T-helper 1 cell treated with Interleukin-12 subunit alpha and Interleukin-12 subunit beta and Interleukin-4 antibody, amounts not matched to agents 30 μg/mL and 1 μg/mL, for 36 hours (primary cell): ENCODE measurements at regions not wholly inside any gene's neighbourhood (a gene's known extent, or its start where the extent isn't known, plus 50 kb on each side); places are given as distances from the start of the nearest gene placed in this dataset.
"Not testable (repeated sequence)": the region's sequence is repeated elsewhere in the genome, so short reads cannot be mapped to it uniquely, and the experiment has no call there.

Source experiments
- H3K27ac Mint-ChIP-seq: one replicate; pipeline ENCODE4 v1.8.0; 2021; ENCODE audit warnings: mild to moderate bottlenecking, mixed read lengths
- H3K27me3 Mint-ChIP-seq: one replicate; pipeline ENCODE4 v1.8.0; 2021; ENCODE audit warnings: low read depth, mixed read lengths
- H3K36me3 Mint-ChIP-seq: one replicate; pipeline ENCODE4 v1.8.0; 2021; ENCODE audit warnings: low read depth, mixed read lengths
- H3K4me1 Mint-ChIP-seq: one replicate; pipeline ENCODE4 v1.8.0; 2021; ENCODE audit warnings: low read depth, mixed read lengths
- H3K4me3 Mint-ChIP-seq: one replicate; pipeline ENCODE4 v1.8.0; 2021; ENCODE audit warnings: mild to moderate bottlenecking, moderate library complexity, mixed read lengths
- H3K9me3 Mint-ChIP-seq: one replicate; pipeline ENCODE4 v1.8.0; 2021; ENCODE audit warnings: mixed read lengths

DNA sequence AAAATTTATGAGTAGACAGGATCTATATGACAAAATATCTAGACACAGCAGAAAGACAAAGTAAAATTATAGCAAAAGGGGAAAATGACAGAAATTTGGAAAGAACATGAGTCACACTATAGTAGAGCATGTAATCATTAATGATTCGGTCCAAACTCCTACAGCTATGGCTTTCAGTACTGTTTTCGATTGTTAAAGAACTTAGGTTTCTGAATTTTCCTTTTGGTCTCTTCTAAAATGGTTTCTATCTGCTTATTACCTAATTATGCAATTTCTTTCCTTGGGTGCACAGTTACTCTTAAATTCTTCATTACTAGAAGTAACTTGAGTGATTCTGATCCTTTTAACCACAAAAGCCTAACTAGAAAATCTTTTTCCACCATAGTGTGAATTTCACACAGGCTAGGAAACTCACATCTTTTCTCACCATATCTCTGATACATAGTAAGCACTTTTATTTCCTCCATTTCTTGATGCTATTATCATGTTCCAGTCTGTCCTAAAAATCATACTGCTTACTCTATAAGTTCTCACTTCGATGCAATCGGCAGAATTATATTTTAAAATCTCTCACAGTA is 1101.4 kb downstream of the PCDH9 start:
- Mint-ChIP-seq H3K4me3 (no peak overlapping the region), H3K27ac (no peak overlapping the region), H3K4me1 (no peaks in the 10 kb centered on the region), H3K36me3 (no peaks in the 10 kb centered on the region), H3K9me3 (no peaks in the 10 kb centered on the region), H3K27me3 (no peaks in the 10 kb centered on the region)

DNA sequence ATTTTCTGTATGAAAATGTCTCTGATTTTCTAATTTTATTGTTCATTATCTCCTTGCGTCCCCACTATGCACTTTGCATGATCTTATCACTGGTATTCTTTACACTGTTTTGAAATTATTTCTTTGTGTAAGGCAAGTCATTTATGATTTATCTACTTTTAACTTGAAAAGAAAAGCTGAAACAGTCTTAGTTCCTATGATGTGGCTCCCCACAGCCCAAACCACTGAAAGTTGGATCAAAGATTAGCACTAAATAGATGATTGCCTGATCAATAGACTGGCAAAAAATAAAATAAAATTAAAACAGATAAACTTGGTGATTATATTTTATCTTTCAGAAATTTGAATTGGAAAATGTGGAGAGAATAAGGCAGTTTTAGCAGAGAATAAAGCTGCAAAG is 1101.9 kb downstream of the PCDH9 start:
- Mint-ChIP-seq H3K9me3 (no peaks in the 10 kb centered on the region), H3K4me3 (no peak overlapping the region), H3K36me3 (no peaks in the 10 kb centered on the region), H3K27me3 (no peaks in the 10 kb centered on the region), H3K4me1 (no peaks in the 10 kb centered on the region), H3K27ac (no peak overlapping the region)

DNA sequence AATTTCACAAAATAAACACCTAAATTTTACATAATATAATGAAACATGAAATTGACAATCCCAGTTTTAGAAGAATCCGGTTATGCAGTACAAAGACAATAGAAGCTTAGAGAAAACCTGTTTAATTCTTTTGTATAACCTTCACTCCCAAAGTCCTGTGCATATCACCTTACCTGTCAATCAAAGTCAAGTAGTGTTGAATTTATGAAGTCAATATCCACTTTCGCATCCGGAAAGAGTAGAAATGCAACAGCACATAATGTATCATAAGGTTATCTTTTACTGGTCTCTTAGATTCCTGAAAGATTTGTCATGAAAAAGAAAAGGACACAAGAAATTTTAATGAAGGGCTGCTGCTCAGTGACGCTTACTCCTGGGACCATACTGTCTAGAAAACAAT is 1112.6 kb downstream of the PCDH9 start:
- Mint-ChIP-seq H3K36me3 (no peaks in the 10 kb centered on the region), H3K27me3 (no peaks in the 10 kb centered on the region), H3K4me3 (no peak overlapping the region), H3K27ac (no peak overlapping the region), H3K4me1 (no peaks in the 10 kb centered on the region), H3K9me3 (no peaks in the 10 kb centered on the region)

DNA sequence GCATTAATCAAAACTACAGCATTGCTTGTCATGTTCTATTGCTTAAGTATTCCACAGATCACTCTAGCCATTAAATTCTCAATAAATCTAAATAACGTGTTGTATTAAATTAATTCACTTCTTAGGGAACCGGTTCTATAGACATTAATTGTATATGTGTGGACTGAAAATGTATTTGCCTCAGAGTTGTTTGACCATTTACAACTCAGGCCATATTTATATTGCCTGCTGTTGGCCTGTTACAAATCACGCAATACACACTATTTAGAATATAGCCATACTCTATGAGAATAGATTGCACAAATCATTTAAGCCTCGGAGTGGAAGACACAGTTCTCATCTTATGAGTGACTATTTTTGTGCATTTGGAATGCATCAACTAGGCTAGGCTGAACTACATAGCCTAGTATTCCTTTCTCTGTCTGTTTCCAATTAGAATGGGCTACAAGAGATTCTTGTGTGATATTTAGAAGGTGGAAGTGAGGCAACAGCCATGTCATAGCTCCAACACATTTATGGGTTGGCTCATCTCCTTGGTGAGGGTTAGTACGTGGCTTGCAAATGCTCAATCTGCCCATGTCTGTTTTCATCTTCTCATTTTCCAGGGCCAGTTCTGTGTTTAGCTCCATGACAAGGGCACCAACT is 1116.1 kb downstream of the PCDH9 start:
- Mint-ChIP-seq H3K36me3 (no peaks in the 10 kb centered on the region), H3K4me3 (no peak overlapping the region), H3K27me3 (no peaks in the 10 kb centered on the region), H3K27ac (no peak overlapping the region), H3K4me1 (no peaks in the 10 kb centered on the region), H3K9me3 (peaks cover under 1% of the 10 kb centered on the region)

DNA sequence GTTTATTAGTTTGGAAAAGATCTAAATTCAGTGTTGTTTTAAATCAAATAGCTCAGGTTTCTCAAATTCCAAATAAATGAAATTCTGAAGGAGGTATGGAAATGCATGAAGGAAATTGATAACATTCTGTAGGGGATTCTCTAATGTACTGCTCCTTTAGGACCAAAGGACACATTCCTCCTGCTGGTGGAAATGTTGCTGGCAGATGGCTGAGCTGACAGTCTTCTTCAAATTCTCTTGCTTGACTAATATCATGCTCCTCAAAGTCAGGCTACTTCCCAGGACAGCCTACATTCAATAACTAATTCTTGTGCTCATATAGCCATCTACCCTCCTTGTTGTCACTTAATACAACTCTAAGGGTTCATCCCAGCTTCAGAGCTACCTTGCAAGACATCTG is 1118.5 kb downstream of the PCDH9 start:
- Mint-ChIP-seq H3K9me3 (peaks cover 3% of the 10 kb centered on the region), H3K36me3 (no peaks in the 10 kb centered on the region), H3K4me1 (no peaks in the 10 kb centered on the region), H3K27me3 (no peaks in the 10 kb centered on the region), H3K4me3 (no peak overlapping the region), H3K27ac (no peak overlapping the region)

DNA sequence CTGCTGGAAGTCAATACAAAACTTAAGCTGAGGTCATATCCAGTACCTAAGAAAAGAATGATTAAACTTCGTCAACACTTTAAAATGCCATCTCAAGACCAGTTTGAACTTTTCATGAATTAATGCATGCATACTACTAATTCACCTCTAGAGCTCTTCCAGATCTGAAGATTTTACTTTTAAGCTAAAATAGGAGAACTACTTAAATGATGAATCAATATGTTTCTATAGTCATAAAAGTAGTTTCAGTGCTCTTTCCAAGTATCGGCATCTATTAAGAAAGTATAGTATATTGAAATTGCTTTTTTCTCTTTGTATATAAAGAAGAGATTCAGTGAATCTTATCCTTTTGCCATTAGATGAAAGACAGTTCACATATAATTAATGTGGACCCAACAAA is 1123.9 kb downstream of the PCDH9 start:
- Mint-ChIP-seq H3K4me1 (no peaks in the 10 kb centered on the region), H3K36me3 (no peaks in the 10 kb centered on the region), H3K27ac (no peak overlapping the region), H3K4me3 (no peak overlapping the region), H3K9me3 (peaks cover 3% of the 10 kb centered on the region), H3K27me3 (no peaks in the 10 kb centered on the region)

DNA sequence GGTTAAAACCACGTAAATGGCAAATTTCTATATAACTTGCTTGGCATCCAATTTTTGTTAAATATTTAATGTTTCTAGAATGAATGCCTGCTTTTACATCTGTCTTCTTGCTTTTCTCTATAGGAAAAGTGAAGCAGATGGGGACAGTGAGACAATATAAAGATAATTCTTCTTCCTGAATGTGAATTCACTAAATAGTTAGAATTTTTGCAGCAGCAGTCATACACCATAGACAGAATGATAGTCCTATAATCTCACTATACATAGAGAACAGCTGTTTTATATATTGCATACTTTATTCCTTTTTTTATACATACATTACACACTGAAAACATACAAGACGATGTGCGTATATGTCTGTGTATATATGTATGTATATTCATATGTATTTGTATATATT is 1127.3 kb downstream of the PCDH9 start:
- Mint-ChIP-seq H3K27me3 (no peaks in the 10 kb centered on the region), H3K36me3 (no peaks in the 10 kb centered on the region), H3K4me1 (no peaks in the 10 kb centered on the region), H3K4me3 (no peak overlapping the region), H3K9me3 (no peaks in the 10 kb centered on the region), H3K27ac (no peak overlapping the region)

DNA sequence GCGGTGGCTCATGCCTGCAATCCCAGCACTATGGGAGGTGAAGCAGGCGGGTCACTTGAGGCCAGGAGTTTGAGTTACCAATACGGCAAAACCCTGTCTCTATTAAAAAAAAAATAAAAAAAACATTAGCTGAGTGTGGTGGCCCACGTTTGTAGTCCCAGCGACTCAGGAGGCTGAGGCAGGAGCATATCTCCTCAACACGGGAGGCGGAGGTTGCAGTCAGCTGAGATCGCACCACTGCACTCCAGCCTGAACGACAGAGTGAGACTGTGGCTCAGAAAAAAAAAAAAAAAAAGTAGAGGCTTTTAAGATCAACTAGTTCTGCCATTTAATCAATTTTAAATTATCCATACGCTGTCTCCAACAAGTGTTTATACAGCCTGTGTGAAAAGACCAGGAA is 1130.3 kb downstream of the PCDH9 start:
- no peak overlapping the region for H3K4me3 Mint-ChIP-seq
- H3K36me3 Mint-ChIP-seq = no peaks in the 10 kb centered on the region
- no peaks in the 10 kb centered on the region for H3K27me3 Mint-ChIP-seq
- no peaks in the 10 kb centered on the region for H3K4me1 Mint-ChIP-seq
- peaks cover 6% of the 10 kb centered on the region for H3K9me3 Mint-ChIP-seq
- H3K27ac Mint-ChIP-seq = no peak overlapping the region

DNA sequence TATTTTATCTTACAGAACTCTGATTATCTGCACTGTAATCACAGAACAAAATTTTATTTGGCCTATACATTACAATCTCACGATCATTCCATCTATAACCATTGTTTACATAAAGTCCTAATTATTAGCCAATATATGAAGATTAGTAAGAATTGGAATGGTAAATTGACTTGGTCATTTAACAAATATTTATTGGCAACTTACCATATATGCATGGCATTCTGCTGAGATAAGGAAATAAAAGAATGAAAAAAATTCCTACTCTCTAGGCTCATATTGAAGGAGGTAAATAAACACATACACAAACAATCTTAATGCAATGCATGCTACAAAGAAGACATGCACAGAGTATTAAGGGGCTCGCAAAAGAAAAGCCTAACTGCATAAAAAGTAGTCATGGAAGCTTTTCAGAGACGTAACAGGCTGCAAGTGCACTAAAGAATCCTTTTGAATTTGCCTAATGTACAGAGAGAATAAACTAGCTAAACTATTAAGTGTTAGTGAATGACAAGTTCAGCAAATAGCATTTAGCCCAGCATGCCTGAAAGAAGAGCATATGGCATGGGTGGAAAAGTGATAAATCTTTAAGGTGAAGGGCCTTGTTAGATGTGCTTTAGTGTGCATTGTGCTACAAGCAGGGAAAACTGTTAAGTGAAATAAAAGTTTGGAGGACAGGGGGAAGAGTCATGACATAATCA is 1131.1 kb downstream of the PCDH9 start:
- H3K4me1 Mint-ChIP-seq = no peaks in the 10 kb centered on the region
- no peaks in the 10 kb centered on the region for H3K36me3 Mint-ChIP-seq
- H3K27me3 Mint-ChIP-seq = no peaks in the 10 kb centered on the region
- H3K4me3 Mint-ChIP-seq = no peak overlapping the region
- no peak overlapping the region for H3K27ac Mint-ChIP-seq
- peaks cover 6% of the 10 kb centered on the region for H3K9me3 Mint-ChIP-seq

DNA sequence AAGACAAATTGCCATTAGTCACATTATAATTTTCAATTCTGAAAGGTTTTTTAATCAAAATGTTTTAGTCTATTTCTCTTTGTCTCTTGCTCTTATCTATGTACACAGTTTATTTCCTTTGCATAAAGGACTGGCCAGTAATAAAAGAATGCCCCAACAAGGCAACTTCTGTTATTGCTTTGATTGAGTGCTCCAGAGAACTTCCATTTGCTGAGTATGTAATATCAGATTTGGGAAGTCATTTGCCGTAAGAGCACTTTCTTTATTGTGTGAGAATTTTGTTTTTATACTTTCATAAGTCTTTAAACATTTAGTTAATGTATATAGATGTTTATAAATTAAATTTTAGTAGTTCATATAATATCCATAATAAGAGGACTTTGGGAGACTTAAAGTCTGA is 1140.4 kb downstream of the PCDH9 start:
- H3K4me3 Mint-ChIP-seq = no peak overlapping the region
- peaks cover 4% of the 10 kb centered on the region for H3K9me3 Mint-ChIP-seq
- no peaks in the 10 kb centered on the region for H3K4me1 Mint-ChIP-seq
- H3K27me3 Mint-ChIP-seq = no peaks in the 10 kb centered on the region
- no peak overlapping the region for H3K27ac Mint-ChIP-seq
- no peaks in the 10 kb centered on the region for H3K36me3 Mint-ChIP-seq

DNA sequence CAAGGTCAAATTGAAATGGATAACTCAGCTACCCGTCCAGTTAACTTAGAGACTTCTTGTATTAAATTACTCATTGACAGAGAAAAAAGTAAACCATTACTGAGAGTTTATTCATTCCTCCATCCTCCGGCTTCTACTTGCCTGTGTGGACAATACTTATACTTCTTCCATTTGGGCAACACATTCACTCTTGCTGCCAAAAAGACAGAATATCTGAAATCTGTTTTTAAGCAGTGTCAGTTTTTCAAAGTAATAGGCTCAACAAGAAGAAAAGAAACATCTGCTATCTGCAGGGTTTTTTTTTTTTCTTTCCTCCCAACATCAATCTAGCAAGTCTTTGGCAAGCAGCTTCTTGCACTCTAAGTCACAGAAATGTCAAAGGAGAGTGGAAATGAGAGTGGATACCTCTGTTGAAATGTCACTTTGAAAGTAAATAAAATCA is 1142.8 kb downstream of the PCDH9 start:
- Mint-ChIP-seq H3K27me3 (no peaks in the 10 kb centered on the region), H3K9me3 (no peaks in the 10 kb centered on the region), H3K4me3 (no peak overlapping the region), H3K27ac (no peak overlapping the region), H3K36me3 (no peaks in the 10 kb centered on the region), H3K4me1 (no peaks in the 10 kb centered on the region)

DNA sequence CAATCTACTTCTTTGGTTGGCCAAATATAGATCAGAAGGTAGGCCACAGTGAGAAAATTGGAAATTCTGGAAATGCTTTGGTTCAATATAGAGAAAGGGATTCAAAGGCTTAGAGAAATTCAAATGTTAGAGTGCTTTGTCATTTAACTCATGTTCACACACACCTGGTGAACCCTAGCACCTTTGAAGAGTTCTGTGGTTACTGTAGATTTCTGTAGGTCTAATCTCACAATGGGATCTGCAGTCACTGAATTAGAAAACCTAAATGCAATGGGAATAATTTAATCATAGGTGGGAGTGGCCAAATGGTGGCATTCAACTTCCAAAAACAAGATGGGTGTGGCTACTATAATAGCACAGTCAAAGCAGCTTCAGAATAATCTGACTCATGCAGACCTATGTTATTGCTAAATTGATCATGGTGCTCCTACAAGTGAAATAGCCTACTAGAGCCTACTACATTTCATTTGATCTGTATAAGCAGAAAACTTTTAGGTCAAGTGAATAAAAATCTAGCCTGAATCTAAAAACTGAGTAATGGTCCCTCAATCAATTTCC is 1152.9 kb downstream of the PCDH9 start:
- Mint-ChIP-seq H3K36me3 (no peaks in the 10 kb centered on the region), H3K4me3 (no peak overlapping the region), H3K27me3 (no peaks in the 10 kb centered on the region), H3K4me1 (no peaks in the 10 kb centered on the region), H3K27ac (no peak overlapping the region), H3K9me3 (peaks cover 4% of the 10 kb centered on the region)

DNA sequence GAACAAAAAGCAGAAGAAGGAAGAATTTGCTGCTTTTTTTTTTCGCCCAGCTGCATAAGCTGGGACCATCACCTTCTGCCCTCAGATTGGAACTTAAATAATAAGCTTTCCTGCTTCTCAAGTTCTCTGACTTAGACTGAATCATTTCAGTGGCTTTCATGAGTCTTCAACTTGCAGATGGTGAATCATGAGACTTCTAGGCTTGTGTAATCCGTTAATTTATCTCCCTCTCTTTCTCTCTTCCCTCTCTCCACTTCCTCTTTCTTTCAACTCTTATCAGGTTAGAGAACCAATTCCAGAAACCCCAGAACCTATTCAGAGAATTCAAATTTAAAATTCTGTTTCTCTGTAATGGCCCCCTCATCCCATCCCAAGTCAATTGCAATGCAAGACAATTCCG is 1153.7 kb downstream of the PCDH9 start:
- peaks cover 4% of the 10 kb centered on the region for H3K9me3 Mint-ChIP-seq
- no peaks in the 10 kb centered on the region for H3K4me1 Mint-ChIP-seq
- no peak overlapping the region for H3K4me3 Mint-ChIP-seq
- H3K27me3 Mint-ChIP-seq = no peaks in the 10 kb centered on the region
- no peak overlapping the region for H3K27ac Mint-ChIP-seq
- no peaks in the 10 kb centered on the region for H3K36me3 Mint-ChIP-seq

DNA sequence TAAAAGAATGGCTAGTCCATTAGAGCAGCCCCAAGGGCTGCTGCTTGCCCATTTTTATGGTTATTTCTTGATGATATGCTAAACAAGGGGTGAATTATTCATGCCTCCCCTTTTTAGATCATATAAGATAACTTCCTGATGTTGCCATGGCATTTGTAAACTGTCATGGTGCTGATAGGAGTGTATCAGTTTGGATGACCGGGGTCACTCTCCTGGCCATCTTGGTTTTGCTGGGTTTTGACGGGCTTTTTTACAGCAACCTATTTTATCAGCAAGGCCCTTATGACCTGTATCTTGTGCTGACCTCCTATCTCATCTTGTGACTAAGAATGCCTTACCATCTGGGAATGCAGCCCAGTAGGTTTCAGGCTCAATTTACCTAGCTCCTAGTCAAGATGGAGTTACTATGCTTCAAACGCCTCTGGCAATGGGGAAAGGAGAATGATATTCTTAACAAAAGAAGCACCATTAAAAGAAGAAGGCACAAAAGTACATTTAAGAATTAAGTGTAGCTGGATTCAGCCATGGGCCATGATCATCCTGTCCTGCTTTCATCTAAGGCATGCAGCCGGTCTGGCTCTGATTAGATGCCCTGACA is 1156.0 kb downstream of the PCDH9 start:
- Mint-ChIP-seq H3K27ac (no peak overlapping the region), H3K36me3 (no peaks in the 10 kb centered on the region), H3K27me3 (no peaks in the 10 kb centered on the region), H3K4me1 (no peaks in the 10 kb centered on the region), H3K4me3 (no peak overlapping the region), H3K9me3 (peaks cover 4% of the 10 kb centered on the region)

DNA sequence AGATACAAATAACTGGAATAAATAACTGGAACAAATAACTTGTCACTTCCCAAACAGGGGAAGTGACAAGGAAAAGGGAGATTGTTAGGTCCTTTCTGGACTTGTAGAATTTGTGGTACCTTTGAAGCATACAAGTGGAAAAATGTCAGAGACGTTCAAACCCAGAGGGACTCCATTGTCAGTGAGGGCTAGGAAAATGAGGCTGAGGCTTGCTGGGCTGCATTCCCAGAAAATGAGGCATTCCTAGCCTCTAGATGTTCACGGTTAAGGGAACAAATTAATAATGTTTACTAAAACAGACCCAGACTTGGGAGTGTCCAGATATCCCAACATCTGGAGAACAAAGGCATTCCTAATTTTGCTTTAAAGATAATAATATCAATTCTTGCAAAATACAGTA is 1158.0 kb downstream of the PCDH9 start:
- not testable (repeated sequence) for H3K4me1 Mint-ChIP-seq, H3K4me3 Mint-ChIP-seq, H3K36me3 Mint-ChIP-seq, H3K27ac Mint-ChIP-seq, H3K9me3 Mint-ChIP-seq, H3K27me3 Mint-ChIP-seq
